HEK293T (cell line): ENCODE measurements at regions not wholly inside any gene's neighbourhood (a gene's known extent, or its start where the extent isn't known, plus 50 kb on each side); places are given as distances from the start of the nearest gene placed in this dataset.
"Not testable (repeated sequence)": the region's sequence is repeated elsewhere in the genome, so short reads cannot be mapped to it uniquely, and the experiment has no call there.

Source experiments
- CTCF ChIA-PET: fragments of 350-600 bp; formaldehyde crosslinking; extraction: SDS; loops from one replicate; lab custom pipeline; 2021; ENCODE audit warnings: antibody characterized with exemption, inconsistent platforms; lab: Yijun Ruan, JAX
- POLR2A ChIA-PET: fragments of 350-600 bp; formaldehyde crosslinking; extraction: SDS; loops from one replicate; lab custom pipeline; 2020; ENCODE audit warnings: antibody characterized with exemption, inconsistent platforms; lab: Yijun Ruan, JAX
- DNase-seq: peaks from one replicate; pipeline ENCODE4 v3.0.0; 2012; ENCODE audit warnings: mixed read lengths; ENCODE audit errors: extremely low spot score
- ARNT ChIP-seq: fragments of 450-650 bp; IDR thresholded peaks from 2 replicates; pipeline ENCODE4 v1.6.1; 2017; ENCODE audit warnings: mild to moderate bottlenecking
- BHLHE40 ChIP-seq: fragments of 450-650 bp; IDR thresholded peaks from 2 replicates; pipeline ENCODE4 v1.6.1; 2016; ENCODE audit warnings: mild to moderate bottlenecking, moderate library complexity, borderline replicate concordance
- CTBP1 ChIP-seq: fragments of 450-650 bp; IDR thresholded peaks from 2 replicates; pipeline ENCODE4 v1.6.1; 2016; ENCODE audit warnings: borderline replicate concordance
- ELF4 ChIP-seq: fragments of 450-650 bp; IDR thresholded peaks from 2 replicates; pipeline ENCODE4 v1.6.1; 2017; ENCODE audit warnings: antibody characterized with exemption
- FOXA1 ChIP-seq: fragments of 450-650 bp; IDR thresholded peaks from 2 replicates; pipeline ENCODE4 v1.6.1; 2016; ENCODE audit warnings: mild to moderate bottlenecking
- FOXK2 ChIP-seq: fragments of 450-650 bp; IDR thresholded peaks from 2 replicates; pipeline ENCODE4 v1.6.1; 2016; ENCODE audit warnings: mild to moderate bottlenecking
- FOXM1 ChIP-seq: fragments of 450-650 bp; IDR thresholded peaks from 2 replicates; pipeline ENCODE4 v1.6.1; 2017; ENCODE audit warnings: mild to moderate bottlenecking, borderline replicate concordance
- HDGF ChIP-seq: fragments of 450-650 bp; IDR thresholded peaks from 2 replicates; pipeline ENCODE4 v1.6.1; 2017; ENCODE audit warnings: antibody characterized with exemption, borderline replicate concordance
- L3MBTL2 ChIP-seq: fragments of 450-650 bp; conservative IDR thresholded peaks from 2 replicates; pipeline ENCODE4 v1.6.1; 2016; ENCODE audit warnings: mild to moderate bottlenecking
- LEF1 ChIP-seq: fragments of 450-650 bp; IDR thresholded peaks from 2 replicates; pipeline ENCODE4 v1.6.1; 2017; ENCODE audit warnings: mild to moderate bottlenecking, borderline replicate concordance
- NFRKB ChIP-seq: fragments of 450-650 bp; IDR thresholded peaks from 2 replicates; pipeline ENCODE4 v1.6.1; 2016; ENCODE audit warnings: mild to moderate bottlenecking, moderate library complexity
- PKNOX1 ChIP-seq: fragments of 450-650 bp; IDR thresholded peaks from 2 replicates; pipeline ENCODE4 v1.6.1; 2016
- SP1 ChIP-seq: fragments of 450-650 bp; IDR thresholded peaks from 2 replicates; pipeline ENCODE4 v1.6.1; 2017
- SUZ12 ChIP-seq: fragments of 450-650 bp; IDR thresholded peaks from 2 replicates; pipeline ENCODE4 v1.6.1; 2016; ENCODE audit warnings: mild to moderate bottlenecking
- TARDBP ChIP-seq: fragments of 450-650 bp; IDR thresholded peaks from 2 replicates; pipeline ENCODE4 v1.6.1; 2016
- ZNF384 ChIP-seq: fragments of 450-650 bp; IDR thresholded peaks from 2 replicates; pipeline ENCODE4 v1.6.1; 2016

GRCh38 chrX:38473701-38474100, 87.6 kb upstream of the TSPAN7 start:
- CTCF ChIA-PET, result no interaction called here

GRCh38 chrX:38474543-38474942, 86.8 kb upstream of the TSPAN7 start:
- CTCF ChIA-PET, result no interaction called here
- POLR2A ChIA-PET, result no interaction called here
- TF ChIP-seq NFRKB, result no peak
- TF ChIP-seq FOXM1, result no peak
- no peak for TF ChIP-seq LEF1
- no peak for TF ChIP-seq SUZ12
- TF ChIP-seq L3MBTL2, result no peak
- TF ChIP-seq HDGF, result no peak
- DNase-seq, result no peak

More at GRCh38 chrX:38473701-38474100, 87.6 kb upstream of the TSPAN7 start:
- POLR2A ChIA-PET, result no interaction called here
- TF ChIP-seq BHLHE40 (no peak), FOXA1 (no peak), L3MBTL2 (no peak)
- no peak for DNase-seq

- no peak for DNase-seq
- no peak for TF ChIP-seq FOXA1
- no peak for TF ChIP-seq SP1
- no peak for TF ChIP-seq FOXM1
- TF ChIP-seq NFRKB, result no peak
- no peak for TF ChIP-seq ZNF384
- no peak for TF ChIP-seq ARNT
- ChIA-PET CTCF (interaction anchor here (0.7 kb wide), 1 partner anchor 18 kb away, joined by 3 read pairs; no protein-coding TSS in a partner anchor), POLR2A (no interaction called here)
Measured at GRCh38 chrX:38482183-38482582, 79.2 kb upstream of the TSPAN7 start.

GRCh38 chrX:38484607-38485498, 76.5 kb upstream of the TSPAN7 start:
- no peak for DNase-seq
- CTCF ChIA-PET, result no interaction called here

GRCh38 chrX:38489341-38489740, 72.0 kb upstream of the TSPAN7 start:
- DNase-seq, result no peak
- POLR2A ChIA-PET, result no interaction called here
- CTCF ChIA-PET, result no interaction called here
- TF ChIP-seq SUZ12, result no peak

More at GRCh38 chrX:38484607-38485498, 76.5 kb upstream of the TSPAN7 start:
- TF ChIP-seq NFRKB, result no peak
- TF ChIP-seq BHLHE40, result no peak
- TF ChIP-seq FOXA1, result no peak
- no peak for TF ChIP-seq ELF4
- no peak for TF ChIP-seq ARNT
- no peak for TF ChIP-seq SUZ12
- TF ChIP-seq L3MBTL2, result no peak
- no peak for TF ChIP-seq PKNOX1
- TF ChIP-seq SP1, result no peak
- no peak for TF ChIP-seq HDGF
- TF ChIP-seq FOXM1, result no peak
- TF ChIP-seq CTBP1, result no peak
- TF ChIP-seq ZNF384, result no peak
- TF ChIP-seq TARDBP, result no peak
- no peak for TF ChIP-seq LEF1
- TF ChIP-seq FOXK2, result no peak
- POLR2A ChIA-PET, result no interaction called here

GRCh38 chrX:38494239-38494823, 67.0 kb upstream of the TSPAN7 start:
- ChIA-PET CTCF (no interaction called here), POLR2A (no interaction called here)
- TF ChIP-seq SUZ12, result no peak
- no peak for TF ChIP-seq FOXM1
- no peak for TF ChIP-seq TARDBP
- no peak for TF ChIP-seq FOXK2
- no peak for TF ChIP-seq SP1
- TF ChIP-seq BHLHE40, result no peak
- TF ChIP-seq ARNT, result no peak
- no peak for TF ChIP-seq PKNOX1
- no peak for TF ChIP-seq FOXA1
- no peak for TF ChIP-seq HDGF
- no peak for DNase-seq

- CTCF ChIA-PET, result interaction anchor here (0.6 kb wide), 1 partner anchor 17 kb away, joined by 3 read pairs; no protein-coding TSS in a partner anchor
Measured at GRCh38 chrX:38499658-38500057, 61.7 kb upstream of the TSPAN7 start.

GRCh38 chrX:38500141-38500540, 61.2 kb upstream of the TSPAN7 start:
- TF ChIP-seq BHLHE40, result no peak
- no peak for TF ChIP-seq HDGF
- no peak for TF ChIP-seq ARNT
- no peak for TF ChIP-seq SP1
- TF ChIP-seq SUZ12, result no peak
- TF ChIP-seq FOXA1, result no peak
- TF ChIP-seq LEF1, result no peak
- no peak for TF ChIP-seq FOXK2
- TF ChIP-seq NFRKB, result no peak
- no peak for TF ChIP-seq FOXM1
- TF ChIP-seq ELF4, result no peak
- TF ChIP-seq CTBP1, result no peak
- TF ChIP-seq ZNF384, result no peak
- no peak for TF ChIP-seq PKNOX1
- no peak for TF ChIP-seq L3MBTL2
- no peak for TF ChIP-seq TARDBP
- no peak for DNase-seq
- ChIA-PET POLR2A (no interaction called here), CTCF (interaction anchor here (0.6 kb wide), 1 partner anchor 18 kb away, joined by 3 read pairs; no protein-coding TSS in a partner anchor)

More at GRCh38 chrX:38499658-38500057, 61.7 kb upstream of the TSPAN7 start:
- POLR2A ChIA-PET, DNase-seq: not testable (repeated sequence)
